ENCODE measurements at regions not wholly inside any gene's neighbourhood (a gene's known extent, or its start where the extent isn't known, plus 50 kb on each side); places are given as distances from the start of the nearest gene placed in this dataset.
"Not testable (repeated sequence)": the region's sequence is repeated elsewhere in the genome, so short reads cannot be mapped to it uniquely, and the experiment has no call there.

GRCh38 chr20:24838546-24839535 lies 110.2 kb upstream of the CST7 start:
- DNase-seq, result no peak

- no peak for DNase-seq
Measured at GRCh38 chr20:24840121-24840713, 108.9 kb upstream of the CST7 start.

GRCh38 chr20:24842274-24842917 lies 106.7 kb upstream of the CST7 start:
- no peak for DNase-seq

GRCh38 chr20:24842918-24843715 lies 106.0 kb upstream of the CST7 start:
- peak; percentile 61 to 70 for DNase-seq

GRCh38 chr20:24850176-24850575 lies 98.9 kb upstream of the CST7 start:
- DNase-seq, result no peak

- no peak for DNase-seq
Measured at GRCh38 chr20:24851346-24852019, 97.6 kb upstream of the CST7 start.

GRCh38 chr20:24853916-24854315 lies 95.2 kb upstream of the CST7 start:
- DNase-seq, result no peak

GRCh38 chr20:24855848-24856247 lies 93.2 kb upstream of the CST7 start:
- DNase-seq, result no peak

GRCh38 chr20:24858500-24858899 lies 90.6 kb upstream of the CST7 start:
- not testable (repeated sequence) for DNase-seq

GRCh38 chr20:24859539-24859938 lies 89.5 kb upstream of the CST7 start:
- DNase-seq, result no peak

GRCh38 chr20:24862186-24862585 lies 86.9 kb upstream of the CST7 start:
- DNase-seq, result no peak

- DNase-seq, result no peak
Measured at GRCh38 chr20:24862606-24863005, 86.5 kb upstream of the CST7 start.

- DNase-seq, result no peak
Measured at GRCh38 chr20:24863356-24863755, 85.7 kb upstream of the CST7 start.

- no peak for DNase-seq
Measured at GRCh38 chr20:24866008-24866407, 83.1 kb upstream of the CST7 start.

GRCh38 chr20:24866742-24867141 lies 82.3 kb upstream of the CST7 start:
- DNase-seq, result no peak

- DNase-seq, result no peak
Measured at GRCh38 chr20:24867556-24867955, 81.5 kb upstream of the CST7 start.

GRCh38 chr20:24868396-24868927 lies 80.6 kb upstream of the CST7 start:
- DNase-seq, result no peak

GRCh38 chr20:24868959-24869358 lies 80.1 kb upstream of the CST7 start:
- no peak for DNase-seq

- DNase-seq, result no peak
Measured at GRCh38 chr20:24870057-24870456, 79.0 kb upstream of the CST7 start.

- DNase-seq, result no peak
Measured at GRCh38 chr20:24870881-24871280, 78.2 kb upstream of the CST7 start.

GRCh38 chr20:24871480-24872213 lies 77.4 kb upstream of the CST7 start:
- no peak for DNase-seq
